ENCODE measurements at regions not wholly inside any gene's neighbourhood (a gene's known extent, or its start where the extent isn't known, plus 50 kb on each side); places are given as distances from the start of the nearest gene placed in this dataset.
"Not testable (repeated sequence)": the region's sequence is repeated elsewhere in the genome, so short reads cannot be mapped to it uniquely, and the experiment has no call there.

DNA sequence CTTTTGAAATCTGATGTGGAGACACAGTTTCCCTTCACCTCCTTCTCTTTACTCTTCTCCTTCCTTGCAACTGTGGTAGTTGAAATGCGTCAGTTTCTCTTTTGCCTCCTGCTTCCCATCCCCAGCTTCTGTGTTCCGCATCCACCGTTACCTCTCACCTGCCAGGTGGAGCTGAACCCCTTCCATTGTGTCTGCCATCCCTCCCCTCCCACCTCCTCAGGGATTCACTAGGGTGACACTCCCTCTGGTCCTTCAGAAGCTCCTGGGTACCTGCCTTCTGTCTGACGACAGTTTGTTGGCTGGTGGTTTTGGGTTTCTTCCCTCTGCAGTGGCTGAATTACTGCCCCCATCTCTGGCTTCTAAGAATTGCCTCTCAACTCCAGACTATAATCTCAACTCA is 132.1 kb downstream of the SLC24A2 start:
- no peak for DNase-seq (ENCODE audit: low read depth in 3 of 3)

DNA sequence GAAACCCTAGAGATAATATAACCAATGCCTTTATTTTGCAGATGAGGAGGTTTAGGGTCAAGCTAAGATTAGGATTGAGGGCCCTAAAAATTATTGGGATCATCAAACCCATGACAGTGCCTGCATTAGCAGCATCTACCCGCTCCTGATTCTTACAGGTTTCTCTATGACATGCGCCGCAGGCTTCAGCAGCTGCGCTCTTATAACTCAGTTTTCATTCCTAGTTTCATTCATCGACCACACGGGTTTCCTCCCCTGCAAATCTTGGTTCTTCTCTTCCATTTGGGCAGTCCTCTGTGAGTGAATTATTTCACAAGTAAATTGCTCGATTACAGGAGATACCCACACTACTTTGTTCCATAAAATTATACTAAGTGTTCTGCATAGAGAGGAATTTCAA is 137.2 kb downstream of the SLC24A2 start:
- no peak for DNase-seq (ENCODE audit: low read depth in 3 of 3)

DNA sequence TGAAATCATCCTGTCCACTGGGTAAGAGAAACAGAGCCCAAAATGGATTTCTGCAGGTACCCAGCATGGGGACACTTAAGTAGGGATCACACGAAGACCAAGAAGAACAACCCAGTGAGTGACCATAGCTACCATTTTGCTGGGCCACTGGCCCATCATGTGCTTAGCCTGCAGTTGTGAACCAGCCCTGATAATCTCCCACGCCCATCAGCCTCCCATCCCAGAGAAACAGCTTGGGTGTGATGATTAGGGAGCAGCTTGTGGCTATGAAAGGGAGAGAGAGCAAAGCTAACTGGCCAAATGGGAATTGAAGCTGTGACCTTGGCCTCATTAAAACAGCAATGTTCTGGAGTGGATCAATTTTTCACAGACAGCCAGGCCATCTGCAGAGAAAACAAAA is 138.5 kb downstream of the SLC24A2 start:
- no peak for DNase-seq (ENCODE audit: low read depth in 3 of 3)

DNA sequence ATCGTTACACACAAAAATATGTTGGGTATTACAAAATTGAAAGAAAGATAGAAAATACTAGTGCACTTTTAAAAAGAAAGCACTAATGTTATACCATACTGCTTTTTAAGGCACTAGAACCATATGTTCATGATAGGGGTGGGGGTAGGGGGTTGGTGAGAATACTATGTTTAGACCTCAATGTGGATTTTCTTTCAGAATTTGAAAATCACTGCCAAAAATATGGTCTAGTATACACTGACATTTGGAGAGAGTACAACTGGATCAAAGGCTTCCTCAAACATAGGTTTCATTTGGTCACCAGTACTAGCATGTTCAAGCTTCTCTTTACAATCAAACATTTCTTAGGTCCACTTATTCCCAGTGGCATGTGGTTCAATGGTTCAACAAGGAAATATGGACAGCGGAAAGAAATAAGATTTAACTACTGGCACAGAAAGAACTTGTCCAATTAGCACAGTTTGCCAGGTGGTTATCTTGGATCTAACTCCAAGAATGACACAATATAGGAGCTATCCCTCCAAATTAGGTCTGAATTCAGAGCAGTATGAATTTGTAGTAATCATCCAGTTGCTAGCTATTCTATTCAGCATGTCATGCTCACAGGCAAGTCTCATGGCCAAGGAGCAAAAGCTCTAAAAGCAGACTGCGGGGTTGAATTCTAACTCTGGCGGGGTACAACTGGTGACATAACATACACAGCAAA is 139.3 kb downstream of the SLC24A2 start:
- DNase-seq (ENCODE audit: low read depth in 3 of 3) = no peak

DNA sequence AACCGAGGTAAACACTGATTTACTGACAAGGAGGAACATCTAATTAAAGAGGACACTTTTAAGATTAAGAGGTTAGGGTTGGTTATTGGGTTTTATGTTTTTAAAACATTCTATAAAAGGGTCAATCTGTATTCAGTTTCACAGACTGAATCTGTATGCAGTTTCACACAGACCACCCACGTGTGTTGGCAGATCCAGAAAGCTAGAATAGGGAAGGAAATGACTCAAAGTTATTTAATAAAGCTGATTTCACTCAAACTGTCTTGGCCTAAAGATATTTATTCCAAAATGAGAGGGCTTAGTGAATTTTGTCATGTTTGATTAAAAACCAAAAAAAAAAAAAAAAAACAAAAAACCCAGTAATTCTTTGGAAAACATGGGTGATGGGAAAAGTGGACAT is 140.2 kb downstream of the SLC24A2 start:
- DNase-seq (ENCODE audit: low read depth in 3 of 3) = no peak

DNA sequence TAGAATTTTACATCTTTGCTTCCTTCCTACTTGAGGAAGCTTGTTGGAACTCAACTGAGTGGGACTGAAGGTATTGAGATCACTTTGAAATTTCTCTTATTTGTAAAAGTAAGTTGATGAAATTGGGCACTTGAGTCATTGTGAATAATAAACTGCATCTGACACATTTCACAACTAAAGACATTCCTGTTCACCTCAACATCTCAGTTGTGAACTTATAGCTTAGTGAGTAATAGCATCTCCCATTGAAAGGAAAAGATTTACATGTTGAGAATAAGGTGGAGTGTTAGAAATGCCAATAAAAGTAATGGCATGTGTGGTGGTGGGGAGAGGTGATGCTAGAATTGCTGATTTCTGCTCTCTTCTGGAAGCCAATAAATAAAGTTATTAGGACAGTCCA is 145.0 kb downstream of the SLC24A2 start:
- DNase-seq (ENCODE audit: low read depth in 3 of 3) = no peak

GRCh38 chr9:19642256-19642655 is 146.6 kb downstream of the SLC24A2 start:
- DNase-seq (ENCODE audit: low read depth in 3 of 3) = no peak

- no peak for DNase-seq (ENCODE audit: low read depth in 3 of 3)
These were observed 147.8 kb downstream of the SLC24A2 start for GRCh38 chr9:19641046-19641445.

GRCh38 chr9:19640014-19640413 is 148.8 kb downstream of the SLC24A2 start:
- no peak for DNase-seq (ENCODE audit: low read depth in 3 of 3)

GRCh38 chr9:19637084-19637483 is 151.8 kb downstream of the SLC24A2 start:
- DNase-seq (ENCODE audit: low read depth in 3 of 3) = no peak

- DNase-seq (ENCODE audit: low read depth in 3 of 3) = no peak
These were observed 154.0 kb downstream of the SLC24A2 start for GRCh38 chr9:19634881-19635280.

- DNase-seq (ENCODE audit: low read depth in 3 of 3) = no peak
These were observed 157.7 kb downstream of the SLC24A2 start for GRCh38 chr9:19631181-19631580.

DNA sequence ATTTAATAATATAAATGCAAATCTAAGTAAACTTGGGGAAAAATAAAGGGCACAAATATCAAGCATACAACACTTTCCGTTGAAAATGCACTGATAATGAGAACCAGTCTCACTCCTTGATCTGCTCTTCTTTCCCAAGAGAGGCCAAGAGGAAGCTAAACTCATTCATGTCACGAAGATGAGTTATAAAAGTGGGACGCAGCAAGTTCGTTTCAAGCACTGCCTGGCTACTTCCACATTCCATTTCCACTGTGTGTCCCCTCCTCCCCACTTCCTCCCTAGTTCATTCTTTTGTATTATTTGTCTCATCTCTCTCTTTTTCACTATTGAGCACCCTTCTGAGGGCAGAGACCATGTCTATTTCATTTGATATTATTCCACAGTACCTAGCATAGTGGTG is 158.1 kb downstream of the SLC24A2 start:
- DNase-seq (ENCODE audit: low read depth in 3 of 3) = no peak

DNA sequence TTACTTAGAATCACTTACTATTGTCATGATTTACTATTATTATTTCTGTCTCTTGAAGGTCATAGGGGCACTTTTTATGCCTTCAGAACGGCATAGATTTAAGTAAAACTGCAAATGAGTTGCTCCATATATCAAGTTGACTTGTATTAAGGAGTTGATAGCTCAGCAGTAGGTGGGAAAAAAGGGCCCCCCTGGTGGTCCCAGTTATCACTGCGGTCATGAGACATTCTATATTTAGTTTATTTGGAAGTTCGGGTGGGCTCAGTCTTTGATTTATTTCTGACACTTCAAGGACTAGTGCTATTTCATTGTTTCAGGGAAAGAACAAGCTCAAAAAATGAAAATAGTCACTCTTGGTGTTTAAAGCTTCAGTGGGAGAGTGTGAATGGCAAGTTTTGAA is 159.3 kb downstream of the SLC24A2 start:
- DNase-seq (ENCODE audit: low read depth in 3 of 3) = no peak

DNA sequence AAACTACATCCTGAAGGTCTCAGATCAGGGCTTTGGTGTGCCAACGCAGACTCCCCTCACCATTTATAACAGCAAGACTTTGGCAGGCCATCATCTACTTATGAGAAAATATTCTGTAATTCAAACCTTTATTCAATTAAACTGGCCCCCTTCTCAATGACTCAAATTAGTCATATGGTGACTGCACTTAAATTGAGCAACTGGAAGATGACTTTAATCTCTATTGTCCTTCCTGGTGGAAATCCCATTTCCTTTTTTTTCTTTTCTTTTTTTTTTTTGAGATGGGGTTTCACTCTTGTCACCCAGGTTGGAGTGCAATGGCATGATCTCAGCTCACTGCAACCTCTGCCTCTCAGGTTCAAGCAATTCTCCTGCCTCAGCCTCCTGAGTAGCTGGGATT is 163.4 kb downstream of the SLC24A2 start:
- DNase-seq (ENCODE audit: low read depth in 3 of 3) = not testable (repeated sequence)

DNA sequence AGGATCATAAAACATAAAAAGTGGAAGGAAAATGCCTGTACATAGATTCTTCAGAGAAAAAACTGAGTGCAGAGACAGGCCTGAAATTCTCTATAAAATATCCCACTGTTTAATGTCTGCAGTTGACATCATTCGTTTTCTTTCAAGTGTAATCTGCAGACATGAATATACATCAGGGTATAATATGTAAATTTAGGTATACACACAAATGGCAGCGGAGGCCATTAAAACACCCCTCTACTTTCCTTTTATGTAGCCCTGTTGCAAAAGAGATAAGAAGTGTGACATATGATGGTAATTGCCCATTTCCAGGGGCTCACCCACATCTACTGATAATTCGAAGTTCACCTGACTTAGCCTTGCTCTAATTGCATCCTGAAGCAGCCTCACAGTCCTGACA is 164.3 kb downstream of the SLC24A2 start:
- no peak for DNase-seq (ENCODE audit: low read depth in 3 of 3)

DNA sequence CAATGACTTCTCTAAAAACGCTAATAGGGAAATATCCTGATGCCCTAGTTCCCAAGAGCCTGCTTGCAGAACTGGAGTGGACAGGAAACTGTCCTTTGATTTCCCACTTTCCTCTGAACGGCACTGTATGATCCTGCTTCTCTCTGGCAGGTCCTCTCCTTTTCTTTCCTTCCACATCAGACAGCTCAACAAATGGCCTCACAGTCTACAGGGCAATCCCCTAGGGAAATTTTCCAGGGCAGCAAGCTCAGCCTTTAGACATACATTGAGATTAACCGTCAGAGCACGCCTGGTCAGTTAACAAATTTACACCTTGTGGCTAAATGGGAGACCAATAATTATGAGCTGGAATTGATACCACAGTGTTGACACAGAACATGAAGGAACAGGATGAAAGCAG is 164.9 kb downstream of the SLC24A2 start:
- DNase-seq (ENCODE audit: low read depth in 3 of 3) = no peak

- DNase-seq (ENCODE audit: low read depth in 3 of 3) = no peak
These were observed 168.5 kb downstream of the SLC24A2 start for GRCh38 chr9:19620326-19620725.

DNA sequence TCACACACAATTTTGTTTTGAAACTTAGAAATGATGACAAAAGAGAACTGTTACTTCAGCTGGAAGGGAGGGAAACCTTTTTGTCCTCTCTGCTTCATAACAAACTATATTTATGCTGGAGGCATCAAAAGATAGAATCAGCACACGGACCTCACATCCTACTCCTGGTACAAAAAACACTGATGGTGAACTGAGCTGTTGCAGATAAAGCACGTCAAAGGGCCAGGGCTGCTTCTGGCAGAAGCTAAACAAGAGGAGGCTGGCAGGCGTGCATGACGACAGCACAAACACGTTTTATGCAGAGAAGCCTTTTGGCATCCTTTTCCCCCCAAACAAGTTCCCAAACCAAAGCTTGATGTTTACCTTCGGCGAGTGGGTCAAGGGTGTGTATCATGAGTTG is 169.6 kb downstream of the SLC24A2 start:
- DNase-seq (ENCODE audit: low read depth in 3 of 3) = no peak

GRCh38 chr9:19618816-19619215 is 170.0 kb downstream of the SLC24A2 start:
- no peak for DNase-seq (ENCODE audit: low read depth in 3 of 3)

- DNase-seq (ENCODE audit: low read depth in 3 of 3) = no peak
These were observed 173.7 kb downstream of the SLC24A2 start for GRCh38 chr9:19615036-19615624.

DNA sequence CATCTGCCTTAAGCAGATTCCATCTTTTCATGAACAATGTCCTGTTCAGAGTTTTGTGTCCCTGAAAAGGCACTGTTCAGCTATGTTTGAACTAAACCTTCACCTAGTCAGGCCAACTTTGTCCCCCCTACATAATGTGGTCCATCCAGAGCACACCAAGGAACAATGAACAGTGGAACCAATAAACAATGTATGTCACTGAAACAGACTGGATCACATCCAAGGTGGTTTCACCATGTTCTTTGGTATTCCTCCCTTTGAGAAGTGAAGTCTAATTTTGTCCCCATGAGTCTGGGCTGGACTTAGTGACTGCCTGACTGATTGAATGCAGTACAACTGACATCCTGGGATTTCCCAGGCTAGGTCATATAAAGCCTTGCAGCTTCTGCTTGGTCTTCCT is 174.5 kb downstream of the SLC24A2 start:
- no peak for DNase-seq (ENCODE audit: low read depth in 3 of 3)

- DNase-seq (ENCODE audit: low read depth in 3 of 3) = no peak
These were observed 188.3 kb downstream of the SLC24A2 start for GRCh38 chr9:19600538-19600937.

DNA sequence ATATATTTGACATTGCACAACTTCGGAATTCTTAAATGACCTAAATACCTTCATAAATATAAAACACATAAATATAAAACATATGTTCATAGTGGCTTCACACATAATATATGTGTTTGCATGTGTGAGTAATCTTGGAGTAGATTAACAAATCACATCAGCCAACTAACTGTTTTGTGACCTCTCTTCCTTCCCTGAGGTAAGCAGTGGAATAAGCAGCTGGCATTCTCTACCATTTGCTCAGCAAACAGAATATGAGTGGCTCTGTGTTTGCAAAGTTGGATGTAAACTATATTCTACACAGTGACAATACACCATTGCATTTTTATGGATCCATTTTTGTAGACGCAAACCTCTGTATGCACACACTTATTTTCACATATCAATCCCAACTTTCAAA is 189.9 kb downstream of the ACER2 start:
- no peak for DNase-seq (ENCODE audit: low read depth in 3 of 3)

Data from stimulated activated CD4-positive, alpha-beta T cell treated with anti-CD3 and anti-CD28 coated beads, TNF-alpha, amount 100 ng/mL, for 48 hours (primary cell).